ENCODE measurements at regions not wholly inside any gene's neighbourhood (a gene's known extent, or its start where the extent isn't known, plus 50 kb on each side); places are given as distances from the start of the nearest gene placed in this dataset.
"Not testable (repeated sequence)": the region's sequence is repeated elsewhere in the genome, so short reads cannot be mapped to it uniquely, and the experiment has no call there.

GRCh38 chr7:96800824-96801223 is 91.2 kb upstream of the SEM1 start:
- Histone ChIP-seq H3K4me3 (no peak overlapping the region), H3K27me3 (no peaks in the 10 kb centered on the region)

GRCh38 chr7:96819111-96819700 is 109.6 kb upstream of the SEM1 start:
- H3K27ac ChIP-seq, result no peak overlapping the region
- H3K9me3 ChIP-seq, result no peaks in the 10 kb centered on the region
- no peak overlapping the region for H3K4me3 ChIP-seq
- no peaks in the 10 kb centered on the region for H3K27me3 ChIP-seq
- H3K4me1 ChIP-seq, result no peaks in the 10 kb centered on the region
- no peak for TF ChIP-seq CTCF (IDR thresholded peaks at IDR 0.05)
- H3K36me3 ChIP-seq, result no peaks in the 10 kb centered on the region
- DNase-seq, result no peak
- intact Hi-C loops (cut with DNase I; ENCODE audit: low total_unique reads), result no loop called here

More at GRCh38 chr7:96800824-96801223, 91.2 kb upstream of the SEM1 start:
- no peaks in the 10 kb centered on the region for H3K4me1 ChIP-seq
- intact Hi-C loops (cut with DNase I; ENCODE audit: low total_unique reads), result no loop called here
- no peaks in the 10 kb centered on the region for H3K9me3 ChIP-seq
- TF ChIP-seq CTCF (IDR thresholded peaks at IDR 0.05) (no peak), POLR2A (IDR thresholded peaks at IDR 0.05) (no peak)
- no peaks in the 10 kb centered on the region for H3K36me3 ChIP-seq
- no peak for DNase-seq
- no peak overlapping the region for H3K27ac ChIP-seq

- H3K4me1 ChIP-seq; H3K27me3 ChIP-seq; H3K36me3 ChIP-seq; intact Hi-C loops (cut with DNase I; ENCODE audit: low total_unique reads); H3K27ac ChIP-seq; DNase-seq; H3K9me3 ChIP-seq; H3K4me3 ChIP-seq: not testable (repeated sequence)
Measured at GRCh38 chr7:96821131-96821530, 111.5 kb upstream of the SEM1 start.

- Histone ChIP-seq H3K36me3 (no peaks in the 10 kb centered on the region), H3K27me3 (no peaks in the 10 kb centered on the region), H3K4me3 (no peak overlapping the region), H3K27ac (no peak overlapping the region), H3K9me3 (no peaks in the 10 kb centered on the region), H3K4me1 (no peaks in the 10 kb centered on the region)
- TF ChIP-seq POLR2A (IDR thresholded peaks at IDR 0.05), result no peak
- TF ChIP-seq CTCF (IDR thresholded peaks at IDR 0.05), result no peak
- DNase-seq, result no peak
- intact Hi-C loops (cut with DNase I; ENCODE audit: low total_unique reads), result no loop called here
Measured at GRCh38 chr7:96822824-96823223, 113.2 kb upstream of the SEM1 start.

GRCh38 chr7:96823274-96823673 is 113.6 kb upstream of the SEM1 start:
- intact Hi-C loops (cut with DNase I; ENCODE audit: low total_unique reads), result no loop called here
- no peak overlapping the region for H3K27ac ChIP-seq
- H3K9me3 ChIP-seq, result no peaks in the 10 kb centered on the region
- H3K27me3 ChIP-seq, result no peaks in the 10 kb centered on the region
- no peak for TF ChIP-seq CTCF (IDR thresholded peaks at IDR 0.05)
- TF ChIP-seq POLR2A (IDR thresholded peaks at IDR 0.05), result no peak
- DNase-seq, result no peak
- H3K36me3 ChIP-seq, result no peaks in the 10 kb centered on the region
- H3K4me1 ChIP-seq, result no peaks in the 10 kb centered on the region
- no peak overlapping the region for H3K4me3 ChIP-seq

GRCh38 chr7:96824686-96825085 is 115.0 kb upstream of the SEM1 start:
- Histone ChIP-seq H3K4me1 (no peaks in the 10 kb centered on the region), H3K36me3 (no peaks in the 10 kb centered on the region), H3K27ac (no peak overlapping the region), H3K4me3 (no peak overlapping the region), H3K27me3 (no peaks in the 10 kb centered on the region), H3K9me3 (no peaks in the 10 kb centered on the region)
- intact Hi-C loops (cut with DNase I; ENCODE audit: low total_unique reads), result no loop called here
- DNase-seq, result no peak
- TF ChIP-seq POLR2A (IDR thresholded peaks at IDR 0.05) (no peak), CTCF (IDR thresholded peaks at IDR 0.05) (no peak)
